Neuronal stem cell (in vitro differentiated cells): ENCODE measurements at regions not wholly inside any gene's neighbourhood (a gene's known extent, or its start where the extent isn't known, plus 50 kb on each side); places are given as distances from the start of the nearest gene placed in this dataset.

Experiments used
- DNase-seq: peaks from one replicate; pipeline ENCODE4 v3.0.0-alpha.2; 2013; ENCODE audit warnings: low spot score
- H2AFZ ChIP-seq: one replicate; pipeline ENCODE4 v1.6.1; 2013; ENCODE audit warnings: mild to moderate bottlenecking, low read length, inconsistent platforms
- H2AK5ac ChIP-seq: 2 replicates; pipeline ENCODE4 v1.6.1; 2013; ENCODE audit warnings: low read depth, mild to moderate bottlenecking, inconsistent platforms, low read length, moderate library complexity, mixed read lengths
- H2BK120ac ChIP-seq: 2 replicates; pipeline ENCODE4 v1.6.1; 2013; ENCODE audit warnings: low read depth, mild to moderate bottlenecking, inconsistent platforms, low read length, moderate library complexity, mixed read lengths
- H2BK12ac ChIP-seq: one replicate; pipeline ENCODE4 v1.6.1; 2013; ENCODE audit warnings: low read length, inconsistent platforms
- H2BK15ac ChIP-seq: 2 replicates; pipeline ENCODE4 v1.6.1; 2013; ENCODE audit warnings: mild to moderate bottlenecking, low read length, inconsistent platforms, mixed read lengths
- H2BK5ac ChIP-seq: one replicate; pipeline ENCODE4 v1.6.1; 2013; ENCODE audit warnings: inconsistent platforms, mild to moderate bottlenecking, low read length, moderate library complexity
- H3K14ac ChIP-seq: one replicate; pipeline ENCODE4 v1.6.1; 2013; ENCODE audit warnings: low read length, inconsistent platforms
- H3K18ac ChIP-seq: 2 replicates; pipeline ENCODE4 v1.6.1; 2013; ENCODE audit warnings: low read length, inconsistent platforms
- H3K23ac ChIP-seq: 2 replicates; pipeline ENCODE4 v1.6.1; 2013; ENCODE audit warnings: low read depth, mild to moderate bottlenecking, mixed read lengths, low read length, inconsistent platforms; ENCODE audit not compliant: poor library complexity
- H3K27ac ChIP-seq: replicated peaks from 3 replicates; pipeline ENCODE4 v1.5.1; 2013; ENCODE audit warnings: low read length, inconsistent platforms
- H3K27me3 ChIP-seq, 3 experiments: 2 replicates each; pipeline ENCODE4 v1.6.1; 2013; ENCODE audit warnings: low read length in 3 of 3, mild to moderate bottlenecking in 2 of 3, inconsistent platforms in 1 of 3, low read depth in 1 of 3, mixed read lengths in 1 of 3, moderate library complexity in 1 of 3; ENCODE audit not compliant: control insufficient read depth in 3 of 3, insufficient read depth in 3 of 3
- H3K36me3 ChIP-seq, 2 donors: replicated peaks in 1 of 2; 2 replicates each; pipeline ENCODE4 v1.6.1; 2013; ENCODE audit warnings: low read length in 2 of 2; ENCODE audit not compliant: control insufficient read depth in 2 of 2, insufficient read depth in 2 of 2
- H3K4ac ChIP-seq: 2 replicates; pipeline ENCODE4 v1.6.1; 2013; ENCODE audit warnings: inconsistent platforms, mild to moderate bottlenecking, low read length, moderate library complexity
- H3K4me1 ChIP-seq, 2 donors: 1 replicate in 1 of 2; 2 replicates in 1 of 2; pipeline ENCODE4 v1.6.1; 2013; ENCODE audit warnings: low read length in 2 of 2, low read depth in 1 of 2; ENCODE audit not compliant: control insufficient read depth in 2 of 2, insufficient read depth in 1 of 2
- H3K4me2 ChIP-seq: one replicate; pipeline ENCODE4 v1.6.1; 2013; ENCODE audit warnings: mild to moderate bottlenecking, low read length, inconsistent platforms; ENCODE audit not compliant: insufficient read depth, poor library complexity, severe bottlenecking
- H3K4me3 ChIP-seq, 2 donors: 2 replicates each; pipeline ENCODE4 v1.5.1; 2013; ENCODE audit warnings: low read length in 2 of 2, mild to moderate bottlenecking in 2 of 2, inconsistent platforms in 1 of 2, moderate library complexity in 1 of 2
- H3K79me1 ChIP-seq: one replicate; pipeline ENCODE4 v1.6.1; 2013; ENCODE audit warnings: low read depth, mild to moderate bottlenecking, inconsistent platforms, low read length, moderate library complexity
- H3K9ac ChIP-seq: one replicate; pipeline ENCODE4 v1.6.1; 2013; ENCODE audit warnings: mild to moderate bottlenecking, low read depth, low read length, inconsistent platforms; ENCODE audit not compliant: poor library complexity
- H3K9me3 ChIP-seq, 2 donors: replicated peaks in 1 of 2; 2 replicates each; pipeline versions ENCODE3 to v1.6.1; 2013; ENCODE audit warnings: low read length in 2 of 2, mild to moderate bottlenecking in 2 of 2, inconsistent platforms in 1 of 2, low read depth in 1 of 2, mixed read lengths in 1 of 2, moderate library complexity in 1 of 2; ENCODE audit not compliant: control insufficient read depth in 2 of 2, insufficient read depth in 1 of 2
- H4K8ac ChIP-seq: one replicate; pipeline ENCODE4 v1.6.1; 2013; ENCODE audit warnings: low read depth, mild to moderate bottlenecking, inconsistent platforms, low read length, moderate library complexity
- H4K91ac ChIP-seq: one replicate; pipeline ENCODE4 v1.6.1; 2013; ENCODE audit warnings: low read length, low read depth, mild to moderate bottlenecking, inconsistent platforms; ENCODE audit not compliant: poor library complexity
- WGBS, 2 donors: extraction: QIAGEN DNeasy Blood & Tissue Kit; methylation state at CpG; one replicate each; pipeline ENCODE4 v1.1.7; 2013; ENCODE audit warnings: missing lambda C conversion rate in 2 of 2, mixed read lengths in 1 of 2; ENCODE audit not compliant: insufficient read length in 2 of 2, insufficient replicate concordance in 1 of 2; ENCODE audit errors: extremely low coverage in 2 of 2; 5-methylcytosine and 5-hydroxymethylcytosine counted together

DNA sequence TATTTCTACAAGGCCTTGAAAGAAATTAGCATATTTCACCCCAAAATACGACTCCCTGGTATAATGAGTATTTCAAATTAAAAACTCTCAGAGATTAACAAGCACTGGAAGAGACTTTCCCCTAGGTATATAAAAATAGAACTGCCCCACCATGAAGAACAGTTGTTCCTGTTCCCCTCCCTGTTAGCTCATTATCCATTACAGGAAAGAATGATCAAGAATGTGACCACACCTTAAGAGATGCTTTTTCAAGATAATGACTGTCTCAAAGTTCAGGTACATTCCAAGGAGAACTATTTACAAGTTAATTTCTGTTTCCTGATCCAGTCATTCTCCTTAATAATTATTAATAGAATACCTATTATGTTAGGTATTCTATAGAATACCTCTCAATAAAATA is 1220.6 kb upstream of the CDH2 start:
- Histone ChIP-seq H2BK120ac (no peak overlapping the region), H3K4me2 (no peak overlapping the region), H3K79me1 (peaks cover 2% of the 10 kb centered on the region), H3K23ac (no peak overlapping the region), H3K9me3 (no peaks in the 10 kb centered on the region), H3K27me3 (no peaks in the 10 kb centered on the region), H3K27ac (no peak overlapping the region), H3K18ac (no peak overlapping the region), H3K9ac (no peak overlapping the region), H2BK5ac (no peak overlapping the region), H3K4me3 (no peak overlapping the region), H2BK15ac (no peak overlapping the region), H3K4me1 (no peaks in the 10 kb centered on the region), H4K8ac (no peak overlapping the region), H3K14ac (no peak overlapping the region), H2AFZ (no peak overlapping the region), H3K36me3 (no peaks in the 10 kb centered on the region), H3K4ac (no peak overlapping the region), H4K91ac (no peak overlapping the region), H2BK12ac (no peak overlapping the region), H2AK5ac (no peak overlapping the region)
- WGBS, 2 donors: no CpG with 5 or more reads among the region's 1 CpG
- DNase-seq: no peak

DNA sequence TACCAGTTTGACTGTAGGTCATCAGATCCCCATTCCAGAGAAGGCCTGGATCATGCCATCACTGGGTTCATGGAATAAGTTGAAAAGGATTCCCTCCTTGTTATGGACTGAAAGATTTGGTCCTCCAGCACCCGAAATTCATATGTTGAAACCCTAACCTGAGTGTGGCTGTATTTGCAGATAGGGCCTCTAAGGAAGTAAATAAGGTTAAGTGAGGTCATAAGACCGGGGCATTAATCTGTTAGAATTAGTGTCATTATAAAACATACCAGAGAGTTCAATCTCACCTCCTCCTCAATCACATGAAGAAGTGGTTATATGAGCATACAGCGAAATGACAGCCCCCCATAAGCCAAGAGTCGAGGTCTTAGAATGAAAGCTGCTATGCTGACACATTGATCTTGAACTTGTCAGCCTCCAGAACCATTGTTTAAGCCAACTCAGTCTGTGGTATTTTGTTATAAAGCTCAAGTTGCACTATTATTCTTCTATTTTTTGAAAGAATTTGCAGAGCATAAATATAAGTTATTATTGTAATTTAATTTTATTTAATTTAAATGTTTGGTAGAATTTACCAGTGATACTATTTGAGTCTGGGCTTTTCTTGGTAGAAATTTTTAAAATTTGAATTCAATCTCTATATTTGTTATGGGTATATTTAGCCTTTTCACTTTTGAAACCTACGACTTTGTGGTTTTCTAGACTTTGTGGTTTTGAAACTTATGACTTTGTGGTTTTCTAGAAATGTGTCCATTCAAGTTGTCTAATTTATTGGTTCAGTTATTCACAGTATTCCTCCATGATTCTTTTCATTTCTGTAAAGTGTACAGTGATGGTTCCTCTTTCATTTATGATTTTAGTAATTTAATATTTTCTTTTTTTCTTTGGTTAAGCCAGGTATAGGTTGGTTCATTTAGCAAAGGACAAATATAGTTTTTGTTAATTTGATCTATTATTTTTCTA is 1206.7 kb upstream of the CDH2 start:
- Histone ChIP-seq H4K91ac (no peak overlapping the region), H3K79me1 (no peaks in the 10 kb centered on the region), H2BK12ac (no peak overlapping the region), H3K27ac (no peak overlapping the region), H3K14ac (no peak overlapping the region), H3K27me3 (no peaks in the 10 kb centered on the region), H4K8ac (no peak overlapping the region), H2BK15ac (no peak overlapping the region), H3K18ac (no peak overlapping the region), H3K4me1 (no peaks in the 10 kb centered on the region), H2AK5ac (no peak overlapping the region), H3K4ac (no peak overlapping the region), H2BK5ac (no peak overlapping the region), H3K23ac (no peak overlapping the region), H3K9ac (no peak overlapping the region), H3K36me3 (no peaks in the 10 kb centered on the region), H3K9me3 (no peaks in the 10 kb centered on the region), H3K4me3 (no peak overlapping the region), H3K4me2 (no peak overlapping the region), H2AFZ (no peak overlapping the region), H2BK120ac (no peak overlapping the region)
- DNase-seq: no peak
- no CpG with 5 or more reads among the region's 5 CpGs for WGBS, 2 donors

DNA sequence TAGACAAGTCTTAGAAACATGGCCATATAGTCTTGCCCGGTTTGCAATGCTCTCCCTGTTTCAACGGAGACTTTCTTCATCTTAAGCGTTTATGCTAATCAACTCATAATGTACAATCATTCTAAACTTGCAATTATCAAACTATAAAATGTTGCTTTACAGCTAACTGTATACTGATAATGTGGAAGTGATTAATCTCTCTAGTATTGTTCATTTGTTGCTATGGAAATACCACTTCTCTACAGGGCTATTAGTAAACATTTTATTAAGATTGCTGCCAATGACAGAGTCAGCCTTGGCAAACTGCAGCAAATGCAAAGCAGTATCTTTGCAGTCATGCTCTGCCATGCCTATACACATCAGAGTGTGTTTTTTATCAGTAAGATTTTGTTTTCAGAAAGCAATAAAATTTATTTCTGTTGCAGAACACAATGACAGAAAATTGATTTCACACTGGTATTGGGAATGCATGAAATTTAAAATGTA is 1201.8 kb upstream of the CDH2 start:
- no peak overlapping the region for H2BK5ac ChIP-seq
- no peak overlapping the region for H3K4ac ChIP-seq
- no peak overlapping the region for H2BK12ac ChIP-seq
- no CpG with 5 or more reads among the region's 3 CpGs for WGBS, 2 donors
- H3K27me3 ChIP-seq: no peaks in the 10 kb centered on the region
- no peaks in the 10 kb centered on the region for H3K36me3 ChIP-seq
- H4K8ac ChIP-seq: no peak overlapping the region
- H3K9ac ChIP-seq: no peak overlapping the region
- no peaks in the 10 kb centered on the region for H3K9me3 ChIP-seq
- no peak overlapping the region for H4K91ac ChIP-seq
- H3K79me1 ChIP-seq: no peaks in the 10 kb centered on the region
- no peak overlapping the region for H3K27ac ChIP-seq
- H3K14ac ChIP-seq: no peak overlapping the region
- DNase-seq: no peak
- H2BK15ac ChIP-seq: no peak overlapping the region
- peak overlapping the region; percentile 14 for H3K4me2 ChIP-seq
- H2AFZ ChIP-seq: no peak overlapping the region
- no peak overlapping the region for H3K18ac ChIP-seq
- no peak overlapping the region for H3K4me3 ChIP-seq
- H2BK120ac ChIP-seq: no peak overlapping the region
- no peak overlapping the region for H2AK5ac ChIP-seq
- no peak overlapping the region for H3K23ac ChIP-seq
- H3K4me1 ChIP-seq: no peaks in the 10 kb centered on the region

DNA sequence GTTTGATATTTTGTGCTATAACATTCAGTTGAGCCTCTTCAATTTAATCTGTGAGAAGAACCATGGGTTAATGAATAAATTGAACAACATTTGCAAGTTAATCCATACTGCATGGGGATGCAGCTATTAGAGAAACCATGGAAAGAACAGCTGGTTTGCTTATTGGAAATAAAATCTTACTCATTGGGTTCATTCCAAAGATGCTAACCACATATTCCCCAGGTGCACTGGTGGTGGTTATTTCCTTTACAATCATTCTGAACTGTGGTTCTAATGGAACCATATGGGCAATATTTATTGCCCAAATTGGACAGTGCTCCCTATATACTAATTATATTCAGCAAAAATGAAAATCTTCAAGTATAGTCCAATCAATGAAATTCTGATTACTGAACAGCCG is 1200.4 kb upstream of the CDH2 start:
- no peak overlapping the region for H3K14ac ChIP-seq
- H2AFZ ChIP-seq: no peak overlapping the region
- no peaks in the 10 kb centered on the region for H3K27me3 ChIP-seq
- no peak for DNase-seq
- no peak overlapping the region for H2AK5ac ChIP-seq
- no peak overlapping the region for H4K8ac ChIP-seq
- no CpG with 5 or more reads among the region's 1 CpG for WGBS, 2 donors
- no peak overlapping the region for H3K4me2 ChIP-seq
- H2BK5ac ChIP-seq: no peak overlapping the region
- no peaks in the 10 kb centered on the region for H3K36me3 ChIP-seq
- no peaks in the 10 kb centered on the region for H3K4me1 ChIP-seq
- no peak overlapping the region for H3K27ac ChIP-seq
- no peak overlapping the region for H3K18ac ChIP-seq
- H2BK15ac ChIP-seq: no peak overlapping the region
- no peak overlapping the region for H2BK12ac ChIP-seq
- H2BK120ac ChIP-seq: no peak overlapping the region
- H3K9me3 ChIP-seq: peaks cover 0 to 3% of the 10 kb centered on the region in 2 donors
- no peak overlapping the region for H4K91ac ChIP-seq
- H3K9ac ChIP-seq: no peak overlapping the region
- H3K79me1 ChIP-seq: no peaks in the 10 kb centered on the region
- H3K4me3 ChIP-seq: no peak overlapping the region
- no peak overlapping the region for H3K23ac ChIP-seq
- no peak overlapping the region for H3K4ac ChIP-seq
